Nephron (organoid): ENCODE measurements at regions not wholly inside any gene's neighbourhood (a gene's known extent, or its start where the extent isn't known, plus 50 kb on each side); places are given as distances from the start of the nearest gene placed in this dataset.
"Not testable (repeated sequence)": the region's sequence is repeated elsewhere in the genome, so short reads cannot be mapped to it uniquely, and the experiment has no call there.

Experiments used
- H3K27ac Mint-ChIP-seq, 3 experiments: 2 replicates each; pipeline ENCODE4 v1.8.0; 2020; ENCODE audit warnings: mixed read lengths in 3 of 3, mild to moderate bottlenecking in 2 of 3, moderate library complexity in 1 of 3
- H3K27me3 Mint-ChIP-seq: 2 replicates; pipeline ENCODE4 v1.8.0; 2021; ENCODE audit warnings: low read depth, mild to moderate bottlenecking, moderate library complexity, mixed read lengths
- H3K36me3 Mint-ChIP-seq: 2 replicates; pipeline ENCODE4 v1.8.0; 2020; ENCODE audit warnings: low read depth, mixed read lengths
- H3K4me1 Mint-ChIP-seq: 2 replicates; pipeline ENCODE4 v1.8.0; 2020; ENCODE audit warnings: mixed read lengths
- H3K4me3 Mint-ChIP-seq, 3 experiments: 2 replicates each; pipeline ENCODE4 v1.8.0; 2020; ENCODE audit warnings: mild to moderate bottlenecking in 3 of 3, mixed read lengths in 3 of 3, moderate library complexity in 2 of 3
- H3K9me3 Mint-ChIP-seq: 2 replicates; pipeline ENCODE4 v1.8.0; 2020; ENCODE audit warnings: mixed read lengths
- CTCF ChIP-seq, 3 experiments: fragments of 200-600 bp; sonication (generic); IDR thresholded peaks; one replicate each; pipeline ENCODE4 v1.5.0; 2021; ENCODE audit warnings: antibody characterized with exemption in 3 of 3; ENCODE audit not compliant: unreplicated experiment in 3 of 3

GRCh38 chr13:59320021-59320420 lies 843.7 kb downstream of the DIAPH3 start:
- Mint-ChIP-seq H3K4me3 (peak overlapping the region in 1 of 3 experiments; percentile 7), H3K36me3 (no peaks in the 10 kb centered on the region), H3K27me3 (no peaks in the 10 kb centered on the region), H3K27ac (peak overlapping the region; percentile 20 to 34 (median 31)), H3K9me3 (peaks cover 1% of the 10 kb centered on the region), H3K4me1 (peaks cover 20% of the 10 kb centered on the region)
- no peak for TF ChIP-seq CTCF (IDR thresholded peaks at IDR 0.05; ENCODE audit: unreplicated experiment in 3 of 3)

DNA sequence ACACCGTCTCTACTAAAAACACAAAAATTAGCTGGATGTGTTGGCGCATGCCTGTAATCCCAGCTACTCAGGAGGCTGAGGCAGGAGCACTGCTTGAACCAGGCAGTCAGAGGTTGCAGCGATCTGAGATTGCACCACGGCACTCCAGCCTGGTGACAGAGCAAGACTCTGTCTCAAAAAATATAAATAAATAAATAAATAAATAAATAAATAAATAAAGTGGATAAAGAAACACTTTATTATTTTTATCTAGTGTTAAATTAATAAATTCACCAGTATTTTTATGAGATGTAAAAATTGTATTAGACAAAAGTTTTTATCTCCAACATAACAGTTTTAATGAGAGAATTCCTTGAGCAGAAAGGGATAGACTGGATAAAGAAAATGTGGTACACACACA lies 839.3 kb downstream of the DIAPH3 start:
- H3K9me3 Mint-ChIP-seq, H3K27me3 Mint-ChIP-seq, H3K36me3 Mint-ChIP-seq, H3K27ac Mint-ChIP-seq, H3K4me3 Mint-ChIP-seq: not testable (repeated sequence)
- H3K4me1 Mint-ChIP-seq: peaks cover 14% of the 10 kb centered on the region

GRCh38 chr13:59326717-59327116 lies 837.0 kb downstream of the DIAPH3 start:
- no peaks in the 10 kb centered on the region for H3K9me3 Mint-ChIP-seq

DNA sequence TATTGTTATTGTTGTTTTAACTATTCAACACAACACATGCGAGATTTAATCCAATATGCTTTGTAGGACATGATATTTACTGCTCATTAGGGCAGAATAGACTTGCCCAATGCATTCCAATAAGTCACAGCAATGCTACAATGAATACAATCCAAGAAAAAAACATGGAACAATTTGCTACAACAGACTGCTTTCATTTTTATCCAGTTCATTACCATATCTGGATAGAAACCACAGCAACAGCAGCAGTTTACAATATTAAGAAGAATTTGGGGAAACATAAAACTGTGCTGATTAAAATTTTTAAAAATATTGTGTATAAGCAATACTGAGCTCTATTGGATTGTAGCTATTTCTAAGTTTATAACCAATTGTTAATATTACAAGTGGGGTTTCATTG lies 833.0 kb downstream of the DIAPH3 start:
- no peaks in the 10 kb centered on the region for H3K36me3 Mint-ChIP-seq
- H3K4me3 Mint-ChIP-seq: no peak overlapping the region
- no peaks in the 10 kb centered on the region for H3K27me3 Mint-ChIP-seq
- H3K4me1 Mint-ChIP-seq: peaks cover 5% of the 10 kb centered on the region
- no peaks in the 10 kb centered on the region for H3K9me3 Mint-ChIP-seq
- no peak for TF ChIP-seq CTCF (IDR thresholded peaks at IDR 0.05; ENCODE audit: unreplicated experiment in 3 of 3)
- H3K27ac Mint-ChIP-seq: no peak overlapping the region

More at GRCh38 chr13:59326717-59327116, 837.0 kb downstream of the DIAPH3 start:
- H3K4me3 Mint-ChIP-seq: no peak overlapping the region
- H3K27me3 Mint-ChIP-seq: no peaks in the 10 kb centered on the region
- peaks cover 3% of the 10 kb centered on the region for H3K4me1 Mint-ChIP-seq
- no peaks in the 10 kb centered on the region for H3K36me3 Mint-ChIP-seq
- no peak overlapping the region for H3K27ac Mint-ChIP-seq
- no peak for TF ChIP-seq CTCF (IDR thresholded peaks at IDR 0.05; ENCODE audit: unreplicated experiment in 3 of 3)

DNA sequence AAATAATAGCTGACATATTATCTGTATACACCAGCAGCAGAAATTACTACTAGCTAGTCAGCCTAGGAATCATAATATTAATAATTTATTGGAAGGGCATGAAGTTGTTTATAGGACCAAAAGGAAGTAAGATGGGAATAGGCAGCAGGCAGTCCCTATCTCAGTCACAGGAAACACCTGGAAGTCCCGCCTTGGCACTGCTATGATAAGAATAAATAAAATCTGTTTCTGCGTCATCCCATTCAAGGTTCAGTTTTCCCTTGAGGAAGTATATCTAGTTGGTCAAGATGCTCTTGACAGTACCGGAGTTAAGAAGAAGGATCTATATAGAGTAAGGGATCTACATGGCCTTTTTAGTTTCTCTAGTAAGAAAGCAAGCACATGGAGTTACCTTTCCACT lies 830.8 kb downstream of the DIAPH3 start:
- Mint-ChIP-seq H3K4me3 (no peak overlapping the region), H3K27me3 (no peaks in the 10 kb centered on the region), H3K4me1 (peaks cover 14% of the 10 kb centered on the region), H3K36me3 (no peaks in the 10 kb centered on the region), H3K9me3 (no peaks in the 10 kb centered on the region), H3K27ac (no peak overlapping the region)
- TF ChIP-seq CTCF (IDR thresholded peaks at IDR 0.05; ENCODE audit: unreplicated experiment in 3 of 3): no peak

DNA sequence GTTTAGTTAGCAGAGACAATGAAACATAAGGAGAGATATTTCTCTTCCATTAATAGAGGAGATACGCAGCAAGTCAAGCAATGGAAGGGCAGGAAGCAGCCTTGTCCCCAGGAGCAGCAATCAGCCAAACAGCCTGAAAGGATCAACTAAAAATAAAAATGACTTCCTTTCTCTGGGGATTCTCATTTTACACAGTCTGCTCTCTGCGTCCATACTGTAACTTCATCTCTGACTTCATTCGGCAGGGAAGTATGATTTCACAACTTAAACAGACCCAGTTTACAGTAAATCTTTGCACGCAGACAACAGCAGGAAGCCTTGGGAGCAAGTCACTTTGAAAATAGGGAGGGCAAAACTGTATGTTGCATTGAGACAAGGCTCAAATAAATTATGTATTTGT lies 826.7 kb downstream of the DIAPH3 start:
- H3K9me3 Mint-ChIP-seq: no peaks in the 10 kb centered on the region
- no peaks in the 10 kb centered on the region for H3K27me3 Mint-ChIP-seq
- peaks cover 27% of the 10 kb centered on the region for H3K4me1 Mint-ChIP-seq
- TF ChIP-seq CTCF (IDR thresholded peaks at IDR 0.05; ENCODE audit: unreplicated experiment in 3 of 3): no peak
- H3K4me3 Mint-ChIP-seq: peak overlapping the region in 1 of 3 experiments; percentile 33
- no peaks in the 10 kb centered on the region for H3K36me3 Mint-ChIP-seq
- peak overlapping the region; percentile 26 to 87 (median 80) for H3K27ac Mint-ChIP-seq
